ENCODE measurements at regions not wholly inside any gene's neighbourhood (a gene's known extent, or its start where the extent isn't known, plus 50 kb on each side); places are given as distances from the start of the nearest gene placed in this dataset.

- Mint-ChIP-seq H3K4me1 (ENCODE audit: unreplicated experiment) (no peaks in the 10 kb centered on the region), H3K27ac (ENCODE audit: unreplicated experiment) (no peak overlapping the region), H3K36me3 (ENCODE audit: low read depth, unreplicated experiment) (no peaks in the 10 kb centered on the region), H3K4me3 (ENCODE audit: unreplicated experiment) (no peak overlapping the region), H3K9me3 (ENCODE audit: unreplicated experiment) (peaks cover 10% of the 10 kb centered on the region), H3K27me3 (ENCODE audit: unreplicated experiment) (peaks cover 3% of the 10 kb centered on the region)
- no peak for TF ChIP-seq CTCF (IDR thresholded peaks at IDR 0.05; ENCODE audit: unreplicated experiment)
- DNase-seq (ENCODE audit: low spot score): no peak
Observed at GRCh38 chr15:23854912-23855659, 168.0 kb upstream of the NDN start.

GRCh38 chr15:23855947-23856346, 168.8 kb upstream of the NDN start:
- no peak for DNase-seq (ENCODE audit: low spot score)
- no peaks in the 10 kb centered on the region for H3K36me3 Mint-ChIP-seq (ENCODE audit: low read depth, unreplicated experiment)
- H3K27me3 Mint-ChIP-seq (ENCODE audit: unreplicated experiment): peaks cover 2% of the 10 kb centered on the region
- no peak overlapping the region for H3K27ac Mint-ChIP-seq (ENCODE audit: unreplicated experiment)
- peaks cover 7% of the 10 kb centered on the region for H3K9me3 Mint-ChIP-seq (ENCODE audit: unreplicated experiment)
- no peak for TF ChIP-seq CTCF (IDR thresholded peaks at IDR 0.05; ENCODE audit: unreplicated experiment)
- H3K4me1 Mint-ChIP-seq (ENCODE audit: unreplicated experiment): no peaks in the 10 kb centered on the region
- no peak overlapping the region for H3K4me3 Mint-ChIP-seq (ENCODE audit: unreplicated experiment)

GRCh38 chr15:23857028-23857641, 170.0 kb upstream of the NDN start:
- Mint-ChIP-seq H3K4me1 (ENCODE audit: unreplicated experiment) (no peaks in the 10 kb centered on the region), H3K27ac (ENCODE audit: unreplicated experiment) (no peak overlapping the region), H3K4me3 (ENCODE audit: unreplicated experiment) (no peak overlapping the region), H3K9me3 (ENCODE audit: unreplicated experiment) (peaks cover 7% of the 10 kb centered on the region), H3K36me3 (ENCODE audit: low read depth, unreplicated experiment) (no peaks in the 10 kb centered on the region), H3K27me3 (ENCODE audit: unreplicated experiment) (peaks cover 2% of the 10 kb centered on the region)
- DNase-seq (ENCODE audit: low spot score): peak; percentile 60
- peak; percentile 58 for TF ChIP-seq CTCF (IDR thresholded peaks at IDR 0.05; ENCODE audit: unreplicated experiment)

- Mint-ChIP-seq H3K4me1 (ENCODE audit: unreplicated experiment) (no peaks in the 10 kb centered on the region), H3K27ac (ENCODE audit: unreplicated experiment) (no peak overlapping the region), H3K27me3 (ENCODE audit: unreplicated experiment) (no peaks in the 10 kb centered on the region), H3K4me3 (ENCODE audit: unreplicated experiment) (no peak overlapping the region), H3K36me3 (ENCODE audit: low read depth, unreplicated experiment) (no peaks in the 10 kb centered on the region), H3K9me3 (ENCODE audit: unreplicated experiment) (peaks cover 3% of the 10 kb centered on the region)
- no peak for DNase-seq (ENCODE audit: low spot score)
- no peak for TF ChIP-seq CTCF (IDR thresholded peaks at IDR 0.05; ENCODE audit: unreplicated experiment)
Observed at GRCh38 chr15:23859008-23859407, 171.9 kb upstream of the NDN start.

All from endothelial cell (in vitro differentiated cells).